Sigmoid colon (tissue), 4 donors: ENCODE measurements at regions not wholly inside any gene's neighbourhood (a gene's known extent, or its start where the extent isn't known, plus 50 kb on each side); places are given as distances from the start of the nearest gene placed in this dataset.
"Not testable (repeated sequence)": the region's sequence is repeated elsewhere in the genome, so short reads cannot be mapped to it uniquely, and the experiment has no call there.

Experiments used
- EP300 ChIP-seq, 4 donors: sonication (generic); formaldehyde crosslinking; IDR thresholded peaks; one replicate each; pipeline ENCODE4 v1.6.1; 2017; ENCODE audit warnings: antibody characterized with exemption in 4 of 4
- TF ChIP-seq, protein P1 (sequence below), 4 experiments: fragments of 450-650 bp in 3 of 4; fragments of 200-600 bp in 1 of 4; IDR thresholded peaks; one replicate each; pipeline ENCODE4 v1.5.1; 2016 to 2019; ENCODE audit warnings: antibody characterized with exemption in 4 of 4, mild to moderate bottlenecking in 3 of 4, moderate library complexity in 2 of 4

DNA sequence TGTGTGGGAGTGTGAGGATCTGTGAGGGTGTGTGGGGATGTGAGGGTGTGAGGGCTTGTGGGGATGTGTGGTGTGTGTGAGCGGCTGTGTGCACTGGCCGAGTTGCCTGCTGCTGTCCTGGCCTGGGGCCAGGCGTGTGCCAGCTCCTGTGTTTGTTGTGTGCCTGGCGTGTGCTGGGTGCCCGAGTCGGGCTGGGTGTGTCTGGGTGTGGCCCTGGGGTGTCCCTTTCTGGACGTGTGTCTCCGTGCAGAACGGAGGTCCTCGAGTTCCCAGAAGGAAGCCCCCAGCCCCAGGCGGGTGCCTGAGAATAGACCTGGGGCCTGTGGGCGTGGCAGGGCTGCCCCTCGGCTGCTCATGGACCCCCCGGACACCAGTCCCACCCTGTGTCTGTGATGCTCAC is 157.7 kb downstream of the TMEM121 start:
- TF ChIP-seq EP300 (IDR thresholded peaks at IDR 0.05): not testable (repeated sequence)
- TF ChIP-seq, protein P1, sequence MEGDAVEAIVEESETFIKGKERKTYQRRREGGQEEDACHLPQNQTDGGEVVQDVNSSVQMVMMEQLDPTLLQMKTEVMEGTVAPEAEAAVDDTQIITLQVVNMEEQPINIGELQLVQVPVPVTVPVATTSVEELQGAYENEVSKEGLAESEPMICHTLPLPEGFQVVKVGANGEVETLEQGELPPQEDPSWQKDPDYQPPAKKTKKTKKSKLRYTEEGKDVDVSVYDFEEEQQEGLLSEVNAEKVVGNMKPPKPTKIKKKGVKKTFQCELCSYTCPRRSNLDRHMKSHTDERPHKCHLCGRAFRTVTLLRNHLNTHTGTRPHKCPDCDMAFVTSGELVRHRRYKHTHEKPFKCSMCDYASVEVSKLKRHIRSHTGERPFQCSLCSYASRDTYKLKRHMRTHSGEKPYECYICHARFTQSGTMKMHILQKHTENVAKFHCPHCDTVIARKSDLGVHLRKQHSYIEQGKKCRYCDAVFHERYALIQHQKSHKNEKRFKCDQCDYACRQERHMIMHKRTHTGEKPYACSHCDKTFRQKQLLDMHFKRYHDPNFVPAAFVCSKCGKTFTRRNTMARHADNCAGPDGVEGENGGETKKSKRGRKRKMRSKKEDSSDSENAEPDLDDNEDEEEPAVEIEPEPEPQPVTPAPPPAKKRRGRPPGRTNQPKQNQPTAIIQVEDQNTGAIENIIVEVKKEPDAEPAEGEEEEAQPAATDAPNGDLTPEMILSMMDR (IDR thresholded peaks at IDR 0.05): not testable (repeated sequence)
